HG03095 (cell line): ENCODE measurements at regions not wholly inside any gene's neighbourhood (a gene's known extent, or its start where the extent isn't known, plus 50 kb on each side); places are given as distances from the start of the nearest gene placed in this dataset.
A peak's percentile ranks its signal among the peaks of the same experiment; 100 is the strongest.

Experiments
- ATAC-seq: cut with Tn5 transposase; IDR thresholded peaks from one replicate; pipeline ENCODE4 v1.9.1; 2021; ENCODE audit warnings: moderate library complexity; ENCODE audit not compliant: unreplicated experiment

DNA sequence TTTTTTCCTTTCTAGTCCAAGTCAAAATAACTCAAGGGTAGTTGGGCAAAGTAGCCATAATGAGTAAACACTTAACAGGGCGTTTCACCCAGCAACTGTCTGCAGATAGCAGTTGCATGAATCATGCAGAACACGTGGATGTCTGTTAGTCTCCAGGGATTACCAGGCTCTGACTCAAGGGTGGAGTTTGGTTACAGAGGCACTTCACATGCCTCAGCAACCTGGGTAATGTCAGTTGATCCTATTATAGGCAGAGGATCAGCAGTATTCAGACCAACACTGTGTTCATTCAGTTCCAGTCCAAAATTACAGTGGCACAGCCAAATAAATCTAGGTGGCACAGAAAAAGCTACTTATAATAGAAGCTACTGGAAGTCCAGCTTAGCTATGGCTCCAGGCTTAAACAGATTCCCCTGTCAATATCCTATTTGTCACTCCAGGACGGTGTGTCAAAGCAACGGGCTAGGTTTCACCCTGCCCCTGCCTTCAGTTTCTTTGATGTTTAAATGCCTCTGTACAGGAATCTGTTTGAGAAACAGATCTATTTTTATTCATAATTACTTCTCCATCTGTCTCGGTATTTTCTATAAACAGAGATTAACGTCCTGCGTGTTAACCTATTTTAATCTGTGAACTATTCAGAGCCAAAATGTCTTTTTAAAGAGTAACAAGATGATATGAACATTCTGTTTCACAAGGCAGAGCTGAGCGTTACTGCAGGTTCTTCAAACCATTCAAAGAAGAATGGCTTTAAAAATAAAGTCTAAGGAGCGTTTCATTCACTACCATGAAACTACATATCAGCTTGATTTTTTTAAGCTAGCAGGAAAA, 162.6 kb upstream of the AKR1E2 start:
- ATAC-seq = peak; percentile 88

DNA sequence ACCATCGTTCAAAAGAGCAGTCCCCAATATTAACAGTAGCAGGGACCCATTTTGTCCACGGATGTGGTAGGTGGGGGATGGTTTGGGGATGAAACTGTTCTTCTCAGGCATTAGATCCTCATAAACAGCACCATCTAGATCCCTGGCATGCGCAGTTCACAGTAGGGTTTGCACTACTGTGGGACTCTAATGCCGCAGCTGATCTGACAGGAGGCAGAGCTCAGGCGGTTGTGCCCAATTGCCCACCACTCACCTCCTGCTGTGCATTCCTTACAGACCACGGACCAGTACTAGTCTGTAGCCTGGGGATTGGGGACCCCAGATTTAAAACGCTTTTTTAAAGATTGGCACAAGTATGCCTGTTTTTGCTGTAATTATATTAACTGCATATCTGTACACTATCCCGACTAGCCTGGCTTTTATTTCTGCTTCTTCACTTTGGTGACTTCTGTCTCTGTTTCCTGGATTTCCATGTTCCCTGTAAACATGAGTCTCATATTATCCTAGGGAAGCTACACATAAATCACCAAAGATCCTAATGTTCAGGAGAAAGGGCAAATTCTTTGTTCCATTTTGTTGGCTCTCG, 163.3 kb upstream of the AKR1E2 start:
- ATAC-seq = no peak

DNA sequence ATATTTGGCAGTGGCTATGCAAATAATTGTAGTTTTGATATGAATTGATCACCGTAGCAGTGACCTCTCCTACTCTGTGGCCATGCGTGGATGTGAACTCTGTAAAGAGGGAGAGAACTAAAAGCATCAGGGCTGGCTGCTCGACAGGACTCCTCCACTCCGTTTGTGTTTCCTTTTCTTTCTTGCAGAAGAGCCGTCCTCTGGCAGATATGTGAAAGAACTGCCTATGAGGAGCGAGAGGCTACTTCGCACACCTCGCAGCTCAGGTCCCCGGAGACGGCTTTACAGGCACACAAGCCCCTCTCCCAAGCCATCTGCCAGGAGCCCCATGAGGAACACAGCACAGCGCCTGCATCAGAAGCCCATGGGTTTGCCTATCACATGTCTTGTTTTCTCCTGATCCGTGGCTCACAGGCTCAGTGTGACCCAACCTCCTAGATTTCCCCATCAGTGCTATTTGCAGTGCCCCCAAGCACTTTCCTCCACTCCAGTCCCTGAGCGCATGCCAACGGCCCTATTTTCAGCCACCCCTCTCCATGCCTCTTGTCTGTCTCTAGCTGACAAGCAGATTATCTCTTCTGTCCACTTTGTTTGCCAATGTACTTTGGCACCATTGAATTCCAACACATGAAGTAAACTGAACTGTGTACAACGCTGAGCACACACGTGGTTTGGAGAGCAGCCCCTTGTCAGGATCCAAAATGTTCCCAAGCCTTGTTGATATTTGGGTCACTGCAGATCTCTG, 164.3 kb upstream of the AKR1E2 start:
- no peak for ATAC-seq

DNA sequence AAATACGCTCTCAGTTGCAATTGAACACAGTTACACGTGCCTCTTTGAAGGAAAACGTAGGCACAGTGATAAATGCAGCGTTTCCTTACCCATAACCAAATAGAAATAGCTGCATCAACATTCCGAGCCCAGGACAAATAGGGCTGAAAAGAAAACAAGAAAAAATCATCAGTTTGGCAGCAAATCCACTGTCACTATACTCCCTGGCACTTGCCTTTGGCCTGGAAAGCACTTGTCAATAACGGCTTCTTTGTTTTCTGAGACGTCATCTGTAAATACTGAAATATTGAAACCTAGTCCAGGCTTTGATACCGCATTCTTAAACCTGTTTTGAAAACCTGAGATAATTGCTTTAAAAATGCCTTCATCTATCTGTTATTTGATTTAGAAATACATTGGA, 167.2 kb upstream of the AKR1E2 start:
- ATAC-seq = no peak

DNA sequence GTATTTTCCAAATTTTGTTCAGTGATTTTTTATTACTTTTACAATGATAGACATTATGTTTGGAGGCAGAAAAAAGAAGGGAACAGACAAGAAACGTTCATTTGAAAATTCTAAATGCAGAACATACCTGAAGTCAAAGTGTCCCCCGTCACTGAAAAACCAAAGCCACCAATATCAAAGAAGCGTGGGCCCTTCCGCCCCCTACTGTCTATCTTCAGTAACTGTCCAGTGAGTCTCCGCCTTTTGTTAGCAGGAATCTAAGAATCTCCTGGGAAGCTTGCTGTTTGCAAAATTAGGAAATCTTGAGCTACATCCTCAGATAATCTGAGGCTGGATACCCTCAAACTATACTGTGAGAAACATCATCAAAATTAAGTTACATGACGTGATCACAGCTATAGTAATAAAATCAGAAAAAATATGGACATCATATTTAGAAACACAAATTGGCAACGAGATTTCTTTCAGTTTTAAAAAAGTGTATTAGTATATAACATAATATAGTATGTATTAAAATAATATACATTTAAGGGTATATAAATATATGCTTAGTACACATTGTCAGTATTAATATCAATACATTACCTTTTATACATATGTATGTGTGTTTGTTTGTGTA, 169.3 kb upstream of the AKR1E2 start:
- ATAC-seq = no peak

DNA sequence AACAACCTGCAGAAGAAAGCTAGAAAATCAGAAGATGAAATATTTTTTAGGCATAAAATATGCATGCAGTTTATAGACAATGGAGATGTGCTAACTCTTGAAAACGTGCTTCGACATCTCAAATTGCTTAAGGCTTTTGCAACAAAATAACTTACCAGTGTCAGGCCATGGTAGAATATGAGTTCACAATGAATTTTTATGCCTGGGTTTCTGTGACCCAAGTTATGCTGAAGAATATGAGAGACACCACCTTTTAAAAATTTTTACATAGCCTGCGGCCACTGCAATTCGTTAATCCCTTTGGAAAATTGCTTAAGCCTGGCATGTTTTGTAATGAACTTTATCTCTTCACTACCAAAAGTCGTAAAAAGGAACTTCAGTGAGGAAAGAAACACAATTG, 170.1 kb upstream of the AKR1E2 start:
- no peak for ATAC-seq

DNA sequence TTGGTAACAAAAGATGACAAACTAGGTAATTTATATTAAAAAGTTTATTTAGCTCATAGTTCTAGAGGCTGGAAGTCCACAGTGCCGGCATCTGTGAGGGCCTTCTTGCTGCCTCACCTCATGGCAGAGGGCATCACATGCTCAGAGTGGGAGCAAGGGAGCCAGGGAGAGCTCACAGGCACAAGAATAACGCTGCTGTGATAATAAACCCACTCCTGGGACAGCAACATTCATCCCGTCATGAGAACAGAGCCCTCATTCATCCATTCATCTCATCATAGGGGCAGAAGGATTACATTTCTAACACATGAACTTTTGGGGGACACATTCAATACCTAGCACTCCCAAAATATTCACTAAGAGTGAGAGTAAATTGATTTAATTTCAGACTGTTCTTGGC, 170.6 kb upstream of the AKR1E2 start:
- ATAC-seq = no peak

DNA sequence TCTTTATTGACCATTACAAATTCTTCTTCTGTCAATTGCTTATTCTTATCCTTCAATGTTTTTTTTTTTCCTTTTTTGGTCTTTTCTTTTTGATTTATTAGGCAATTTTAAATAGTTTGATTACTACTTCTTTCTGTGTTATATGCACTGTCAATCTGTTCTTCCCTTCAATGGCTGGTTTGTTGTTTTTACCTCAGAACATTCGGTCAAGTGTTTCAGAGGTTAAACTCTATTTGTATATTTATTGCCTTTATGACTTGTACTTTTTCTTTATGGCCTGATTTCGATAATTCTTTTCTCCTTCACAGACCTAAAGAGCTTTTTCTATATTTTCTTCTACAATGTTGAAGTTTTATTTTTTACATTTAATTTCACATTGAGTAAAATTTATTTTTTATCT, 171.5 kb upstream of the AKR1E2 start:
- no peak for ATAC-seq

DNA sequence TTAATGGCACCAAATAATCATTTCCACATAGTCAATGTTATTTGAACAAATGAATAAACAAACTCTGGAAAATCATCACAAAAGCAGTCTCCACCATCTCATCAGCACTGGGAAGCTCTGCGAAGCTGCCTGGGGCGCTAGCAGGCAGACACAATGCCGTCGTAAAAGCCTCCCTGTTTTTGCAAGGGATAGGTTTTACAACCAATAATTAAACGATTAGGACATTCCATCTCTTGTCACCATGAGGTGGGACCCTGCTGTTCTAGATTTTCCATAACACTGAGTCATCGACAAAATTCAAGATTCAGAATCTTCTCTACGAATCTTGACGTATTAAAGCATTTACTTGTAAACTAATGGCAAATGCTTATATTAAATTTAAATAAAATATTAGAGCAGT, 172.8 kb upstream of the AKR1E2 start:
- no peak for ATAC-seq

DNA sequence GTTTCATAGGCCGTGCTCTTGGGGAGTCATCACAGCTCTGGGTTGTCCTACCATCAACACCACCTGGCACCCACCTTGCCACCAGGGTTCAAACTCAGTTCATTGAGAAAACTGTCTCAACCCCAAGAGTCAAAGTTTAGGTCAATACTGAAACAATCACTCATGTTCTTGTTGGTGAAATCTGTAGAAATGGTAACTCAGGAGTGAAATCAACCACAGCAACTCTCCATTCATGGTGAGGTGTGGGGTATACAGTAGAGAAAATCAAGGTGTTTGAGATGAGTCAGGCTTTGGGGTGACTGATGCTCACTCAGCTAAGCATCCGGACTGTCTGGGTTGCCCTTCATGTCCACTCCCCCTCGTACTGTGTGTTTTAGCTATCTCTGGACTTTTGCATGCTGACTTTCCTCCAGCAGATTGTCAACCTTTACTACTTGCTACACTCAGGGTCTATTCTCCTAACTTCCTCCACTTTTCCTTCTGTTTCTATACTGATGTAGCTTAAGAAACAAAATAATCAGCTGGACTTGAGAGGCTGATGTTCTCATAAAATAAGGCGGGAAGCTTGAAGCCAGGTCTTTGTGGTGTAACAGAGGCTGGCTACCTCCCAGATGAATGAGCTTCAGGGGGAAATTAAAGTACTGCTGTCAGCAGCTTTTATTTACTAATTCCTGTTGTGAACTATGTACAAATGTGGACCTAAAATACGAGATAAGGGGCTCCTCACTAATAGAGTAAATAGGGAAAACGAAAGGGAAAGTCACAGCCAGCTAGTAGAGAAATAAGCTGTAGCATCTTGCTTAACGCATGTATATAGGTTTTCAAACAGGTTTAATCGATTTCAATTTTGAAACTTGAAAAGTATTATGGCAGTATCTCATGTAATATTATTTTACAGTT, 173.6 kb upstream of the AKR1E2 start:
- peak; percentile 64 for ATAC-seq

DNA sequence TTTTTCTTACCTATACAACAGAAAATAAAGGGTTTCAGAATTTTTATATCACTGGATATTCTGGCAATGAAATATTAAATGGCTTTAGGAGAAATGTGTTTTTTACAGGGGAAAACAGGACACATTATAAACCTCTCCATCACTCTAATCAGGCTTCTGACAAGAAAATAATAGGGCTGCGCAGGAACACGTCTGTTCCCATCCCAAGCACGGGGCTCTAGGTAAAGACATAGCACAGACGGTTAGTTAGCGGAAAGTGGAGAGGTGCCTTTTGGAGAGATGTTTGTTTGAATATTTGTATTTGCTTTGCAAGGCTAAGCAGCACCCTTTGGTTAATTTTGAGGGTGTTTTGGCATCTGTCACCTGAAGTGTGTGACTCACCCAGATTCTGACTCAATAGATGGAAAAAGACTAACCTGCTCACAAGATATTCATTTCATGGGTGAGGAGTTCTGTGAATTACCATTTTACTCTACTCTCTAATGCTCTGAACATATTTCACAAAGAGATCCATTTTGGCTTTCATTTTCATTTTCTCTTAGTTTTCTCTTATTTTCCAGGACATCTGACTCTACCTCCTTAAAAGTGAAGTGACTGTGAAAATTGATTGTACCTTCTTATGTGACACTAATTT, 174.5 kb upstream of the AKR1E2 start:
- ATAC-seq = no peak

DNA sequence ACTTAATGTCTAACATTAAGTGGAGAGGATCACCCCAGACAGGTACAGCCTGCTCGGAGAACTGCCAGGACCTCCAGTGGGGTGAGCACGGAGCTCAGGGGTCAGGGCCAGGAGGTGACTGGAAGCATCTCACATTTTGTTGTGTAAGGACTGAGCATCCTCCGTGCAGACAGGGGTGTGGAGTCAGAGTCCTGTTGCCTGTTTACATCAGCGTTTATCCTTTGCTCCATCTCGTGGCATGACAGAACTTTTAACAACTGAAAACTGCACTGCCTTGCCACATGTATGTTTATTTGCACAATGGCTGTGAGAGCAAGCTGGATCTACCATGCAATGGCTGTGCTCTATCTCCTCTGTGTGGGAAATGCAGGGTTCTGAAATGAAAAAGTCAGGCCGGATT, 175.4 kb upstream of the AKR1E2 start:
- ATAC-seq = no peak

DNA sequence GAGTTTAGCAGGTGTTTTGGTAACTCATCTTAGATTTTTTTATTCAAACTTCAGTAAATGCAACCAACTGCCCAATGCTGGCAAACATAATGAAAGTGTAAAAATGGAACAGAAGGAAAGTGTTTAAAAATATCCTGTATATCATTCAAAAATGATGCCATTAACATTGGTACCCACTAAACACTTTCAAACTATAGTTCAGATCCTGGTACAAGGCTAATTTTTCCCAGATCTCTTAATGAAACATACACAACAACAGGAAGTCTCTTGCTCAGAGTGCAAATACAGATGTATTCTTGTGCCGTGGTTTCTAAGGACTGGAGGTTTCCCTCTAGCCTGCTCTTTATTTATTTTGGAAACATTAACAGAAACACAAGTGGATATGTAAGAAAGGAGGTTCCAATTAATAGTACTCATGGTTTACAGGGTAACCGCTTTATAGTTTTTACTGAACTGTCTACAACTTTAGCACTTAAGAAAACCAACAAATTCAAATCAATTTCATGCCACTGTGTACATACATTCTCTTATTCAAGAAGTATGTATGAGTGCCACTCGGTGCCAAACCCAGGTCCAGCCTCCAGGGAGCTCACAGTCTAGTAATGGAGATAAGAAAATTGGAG, 176.0 kb upstream of the AKR1E2 start:
- ATAC-seq = no peak

DNA sequence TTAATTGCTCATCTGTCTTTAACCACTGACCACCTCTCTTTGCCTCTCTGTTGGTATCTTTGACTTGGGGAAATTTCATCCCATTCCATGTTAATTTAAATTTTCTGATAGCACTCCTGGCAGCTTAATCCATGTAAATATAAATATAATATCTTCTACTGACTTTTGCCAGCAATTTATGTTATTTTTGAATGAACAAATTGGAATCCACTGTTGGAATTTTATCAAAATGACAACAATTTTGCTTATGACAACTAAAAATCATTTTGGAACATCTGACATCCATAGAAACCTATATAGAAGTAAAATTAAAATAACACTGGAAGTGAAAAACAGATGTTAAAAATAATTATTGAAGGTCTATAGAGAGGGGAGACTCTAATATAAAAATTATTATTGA, 176.5 kb upstream of the AKR1E2 start:
- no peak for ATAC-seq

DNA sequence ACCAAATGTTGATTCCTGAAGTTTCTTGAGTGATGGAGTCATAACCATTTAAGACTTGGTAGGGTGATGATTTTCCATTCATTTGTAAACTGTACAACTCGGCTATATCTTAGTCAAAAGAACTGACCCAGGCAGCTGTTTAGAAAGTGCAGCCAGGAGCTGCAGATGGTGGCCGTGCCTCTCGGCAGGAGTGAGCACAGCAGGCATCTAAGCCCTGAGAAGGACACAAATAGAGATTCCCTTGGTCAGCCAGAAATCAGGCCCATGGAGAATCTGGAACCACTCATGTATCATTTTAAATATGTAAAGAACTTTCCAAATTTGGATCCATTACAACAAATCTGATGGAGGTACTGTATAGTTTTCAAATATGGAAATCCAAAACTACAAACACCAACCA, 177.0 kb upstream of the AKR1E2 start:
- ATAC-seq = no peak

DNA sequence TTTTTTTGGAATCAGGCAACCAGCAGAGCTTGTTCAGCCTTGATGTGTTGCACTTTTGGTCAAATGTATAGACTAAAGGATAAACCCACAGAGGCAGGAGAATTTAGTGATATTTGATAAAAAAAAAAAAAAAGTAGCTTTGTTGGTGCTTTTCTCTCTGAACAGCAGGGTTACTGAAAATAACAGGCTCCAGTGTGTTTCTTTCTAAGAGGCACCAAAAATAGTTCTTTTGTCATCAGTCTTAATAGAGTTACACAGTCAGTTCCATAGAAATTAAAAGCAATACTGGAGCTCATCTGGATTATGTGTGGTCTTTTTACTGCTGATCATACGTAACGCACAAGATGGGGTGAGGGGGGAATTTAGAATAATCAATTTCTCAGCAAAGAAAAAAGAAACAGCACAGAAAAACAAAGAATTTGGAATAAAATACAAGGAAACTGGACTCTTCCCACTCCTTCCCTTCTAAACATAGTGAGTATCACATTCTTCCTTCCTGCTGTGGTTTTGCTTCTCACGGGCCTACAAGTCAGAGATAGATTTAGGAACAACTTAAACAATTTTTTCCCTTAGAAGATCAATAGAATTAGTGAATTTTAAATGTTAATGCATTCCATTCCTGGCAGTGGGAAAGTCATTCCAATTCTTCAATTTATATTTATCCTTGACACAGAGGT, 178.8 kb upstream of the AKR1E2 start:
- ATAC-seq = no peak

DNA sequence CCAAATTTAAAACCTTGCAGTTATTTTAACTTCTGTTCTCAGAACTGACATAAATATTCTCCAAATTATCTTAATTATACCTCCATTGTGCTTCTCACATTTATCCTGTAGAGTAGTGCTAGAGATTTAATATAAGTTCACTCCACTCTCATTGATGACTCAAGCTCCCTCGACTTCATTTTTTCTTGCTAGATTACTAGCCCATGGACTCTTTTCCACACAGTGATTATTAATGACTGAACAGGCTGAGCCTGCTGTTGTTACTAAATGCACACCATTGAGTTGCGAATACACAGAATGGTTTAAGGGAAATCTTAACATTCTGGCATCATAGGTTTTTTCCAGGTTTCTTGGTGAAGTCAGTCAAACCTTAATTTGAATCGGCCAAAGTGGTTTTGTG, 179.5 kb upstream of the AKR1E2 start:
- no peak for ATAC-seq

DNA sequence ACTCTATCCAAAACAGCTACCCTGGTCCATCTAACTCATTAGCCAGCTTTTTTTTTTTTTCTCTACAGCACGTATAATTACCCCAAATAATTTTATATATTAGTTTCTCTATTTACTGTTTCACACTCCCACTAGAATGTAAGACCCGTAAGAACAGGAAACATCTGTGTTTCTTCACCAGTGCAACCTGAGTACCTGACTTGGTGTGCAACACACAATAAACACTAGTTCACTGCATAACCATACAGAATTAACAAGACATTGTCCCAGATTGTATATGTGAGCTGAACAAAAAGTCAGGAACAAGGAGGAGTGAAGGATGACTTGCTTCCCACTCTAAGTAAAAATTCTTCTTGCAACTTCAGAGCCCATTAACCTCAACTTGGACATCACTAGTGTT, 180.2 kb upstream of the AKR1E2 start:
- ATAC-seq = no peak

DNA sequence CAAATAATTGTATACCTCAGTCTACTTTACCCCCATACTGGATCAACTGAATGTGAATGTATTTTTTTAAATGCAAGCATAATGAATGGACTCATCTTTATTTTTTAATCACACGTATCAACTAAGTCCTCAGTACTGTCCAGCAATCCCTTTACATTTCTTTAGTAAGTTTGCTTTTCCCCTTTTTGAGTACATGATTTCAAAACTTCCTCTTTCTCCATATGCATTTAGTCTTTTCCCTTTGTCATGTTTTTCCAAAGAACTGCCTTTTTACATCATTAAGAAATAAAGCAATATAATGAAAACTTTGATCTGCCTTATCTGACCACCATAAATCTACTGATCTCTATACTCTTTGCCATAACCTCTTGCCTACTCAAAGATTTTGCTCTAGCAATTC, 182.5 kb upstream of the AKR1E2 start:
- ATAC-seq = no peak
